Caki2 (cell line): ENCODE measurements at regions not wholly inside any gene's neighbourhood (a gene's known extent, or its start where the extent isn't known, plus 50 kb on each side); places are given as distances from the start of the nearest gene placed in this dataset.
"Not testable (repeated sequence)": the region's sequence is repeated elsewhere in the genome, so short reads cannot be mapped to it uniquely, and the experiment has no call there.

Source experiments
- DNase-seq: peaks from one replicate; pipeline ENCODE4 v3.0.0-alpha.2; 2015; ENCODE audit warnings: low read depth
- in situ Hi-C: cut with HindIII; loops from 2 replicates; pipeline ENCODE4 v1.10.0; 2016; ENCODE audit warnings: low sequenced_read_pairs, low pct_unique_long_range_greater_than_20kb, mixed read lengths

DNA sequence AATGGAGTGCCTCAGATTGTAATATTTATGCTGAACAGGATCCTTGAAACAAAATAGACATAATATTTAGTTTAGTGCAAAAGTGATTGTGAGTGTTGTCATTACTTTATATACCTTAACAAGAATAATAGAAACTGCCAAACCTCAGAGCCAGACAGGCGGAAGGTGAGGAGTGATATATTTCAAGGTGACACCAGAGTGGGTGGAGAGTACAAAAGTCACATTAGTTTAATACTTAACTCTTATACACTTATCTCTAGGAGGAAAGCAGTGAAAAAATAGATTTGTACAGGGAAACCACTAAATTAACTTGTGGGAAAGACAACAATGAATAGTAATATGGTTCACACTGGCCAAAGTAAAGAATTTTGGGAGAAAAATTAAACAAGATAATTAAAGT lies 342.8 kb upstream of the NDST4 start:
- in situ Hi-C loops = no loop called here
- DNase-seq = no peak

DNA sequence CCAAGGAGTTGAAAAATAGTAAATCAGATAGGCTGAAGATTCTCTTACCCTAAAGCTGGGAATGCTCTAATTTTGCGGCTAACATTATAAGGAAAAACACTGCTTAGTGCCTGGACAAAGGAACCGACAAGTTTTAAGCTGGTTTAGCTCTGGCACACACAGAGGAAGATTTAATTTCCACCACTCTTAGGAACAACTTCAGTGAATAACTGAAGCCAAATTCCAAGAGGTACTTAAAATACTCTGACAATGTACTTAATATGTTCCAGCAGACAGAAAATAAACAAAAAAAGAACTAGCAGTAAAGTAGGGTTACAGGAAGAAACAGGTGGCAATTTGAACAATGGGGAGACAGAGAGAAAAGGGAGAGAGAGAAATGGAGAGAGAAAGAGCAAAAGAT lies 340.8 kb upstream of the NDST4 start:
- in situ Hi-C loops = no loop called here
- DNase-seq = no peak

DNA sequence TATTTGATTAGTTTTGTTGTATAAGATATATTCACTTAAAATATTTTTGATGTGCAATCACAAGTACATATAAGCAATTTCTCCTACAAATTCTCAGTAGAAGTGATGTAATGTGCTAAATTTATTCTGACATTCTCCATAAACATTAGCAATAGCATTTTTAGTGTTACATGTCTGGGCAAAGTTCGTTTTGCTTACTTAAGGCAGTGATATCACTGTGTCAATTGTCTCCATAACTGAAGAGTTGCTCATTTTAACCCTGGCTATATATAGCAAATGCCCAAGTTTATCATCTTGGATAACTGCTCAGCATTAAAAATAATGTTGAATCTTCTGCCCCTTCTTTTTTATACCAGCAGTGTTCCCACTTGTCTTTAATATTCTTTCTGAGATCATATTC lies 340.0 kb upstream of the NDST4 start:
- no peak for DNase-seq
- in situ Hi-C loops = no loop called here

DNA sequence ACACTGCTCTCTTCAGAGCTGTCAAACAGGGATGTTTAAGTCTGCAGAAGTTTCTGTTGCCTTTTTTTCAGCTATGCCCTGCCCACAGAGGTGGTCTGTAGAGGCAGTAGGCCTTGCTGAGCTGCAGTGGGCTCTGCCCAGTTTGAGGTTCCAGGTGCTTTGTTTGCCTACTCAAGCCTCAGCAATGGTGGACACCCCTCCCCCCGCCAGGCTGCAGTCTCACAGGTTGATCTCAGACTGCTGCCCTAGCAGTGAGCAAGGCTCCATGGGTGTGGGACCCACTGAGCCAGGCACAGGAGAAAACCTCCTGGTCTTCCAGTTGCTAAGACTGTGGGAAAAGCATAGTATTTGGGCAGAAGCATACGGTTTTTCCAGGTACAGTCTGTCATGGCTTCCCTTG lies 338.8 kb upstream of the NDST4 start:
- DNase-seq, in situ Hi-C loops: not testable (repeated sequence)

DNA sequence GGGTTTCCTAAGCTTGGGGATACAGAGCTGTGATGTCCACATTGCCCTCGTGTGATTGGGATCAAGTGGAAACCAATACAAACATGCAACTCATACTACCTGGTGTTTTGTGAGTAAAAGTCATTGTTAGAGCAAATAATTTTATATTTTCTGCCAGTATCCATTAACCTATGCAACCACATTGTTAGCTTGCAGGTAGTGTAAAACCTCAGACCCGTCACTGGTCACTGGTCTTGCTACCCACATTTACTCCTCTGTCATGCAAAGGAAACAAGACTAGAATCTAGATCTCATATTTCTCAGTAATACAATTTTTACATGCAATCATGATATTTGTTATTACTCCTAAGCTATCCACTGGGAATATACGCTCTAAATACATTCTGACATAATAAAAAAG lies 324.3 kb upstream of the NDST4 start:
- in situ Hi-C loops = no loop called here
- DNase-seq = no peak

DNA sequence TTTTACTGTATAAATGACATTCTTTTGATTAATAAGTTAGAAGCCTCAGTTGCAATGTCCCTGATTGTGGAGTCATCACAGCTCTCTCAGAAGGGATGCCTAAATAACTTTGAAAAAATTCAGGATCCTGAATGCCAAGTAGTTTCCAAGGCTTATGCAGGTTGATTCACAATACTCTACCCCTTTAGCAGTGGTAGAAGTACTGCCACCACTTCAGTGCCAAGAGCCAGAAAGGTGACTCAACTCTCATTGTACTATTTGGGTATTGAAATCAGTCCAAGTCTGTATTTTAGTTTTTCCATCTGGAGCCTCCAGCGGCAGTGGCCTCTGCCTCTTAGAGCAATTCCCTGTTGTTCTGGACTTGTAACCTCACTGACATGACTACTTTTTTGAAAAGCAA lies 320.1 kb upstream of the NDST4 start:
- in situ Hi-C loops = no loop called here
- DNase-seq = no peak

DNA sequence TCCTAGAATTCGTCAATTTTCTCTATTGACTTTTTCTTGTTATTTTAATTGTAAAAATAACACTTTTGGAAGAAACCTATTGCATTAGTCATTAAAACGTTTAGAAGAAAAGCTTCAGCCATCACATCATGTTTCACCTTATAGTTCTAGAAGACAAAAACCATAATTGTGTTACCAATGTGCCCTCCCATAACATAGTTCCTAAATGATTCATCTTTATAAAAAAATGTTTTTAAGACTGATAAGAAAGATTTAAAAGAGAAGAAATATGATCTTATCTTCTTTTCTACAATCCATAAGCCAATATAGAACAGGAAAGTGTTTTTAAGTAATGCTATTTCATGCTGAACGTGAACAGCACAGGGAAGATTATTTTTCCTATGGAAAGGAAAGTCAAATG lies 316.6 kb upstream of the NDST4 start:
- in situ Hi-C loops = no loop called here
- DNase-seq = no peak

DNA sequence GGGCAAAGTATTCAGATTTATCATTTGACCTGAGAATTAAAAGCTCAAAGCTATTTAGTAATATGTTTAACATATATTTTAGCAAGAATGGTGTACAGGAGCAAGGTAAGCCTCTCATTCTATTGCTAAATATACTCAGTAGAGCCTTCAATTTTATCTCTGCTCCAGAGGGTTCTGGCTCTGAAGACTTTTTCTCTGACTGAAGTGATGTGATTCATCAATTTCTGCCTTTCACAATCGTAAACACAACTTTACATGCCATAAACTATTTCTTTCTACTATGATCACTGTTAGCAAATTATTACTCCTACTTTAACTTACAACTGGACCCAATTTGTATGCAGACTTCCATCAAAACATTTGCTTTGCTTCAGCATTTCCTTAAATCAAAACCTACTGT lies 315.0 kb upstream of the NDST4 start:
- DNase-seq = no peak
- in situ Hi-C loops = no loop called here

DNA sequence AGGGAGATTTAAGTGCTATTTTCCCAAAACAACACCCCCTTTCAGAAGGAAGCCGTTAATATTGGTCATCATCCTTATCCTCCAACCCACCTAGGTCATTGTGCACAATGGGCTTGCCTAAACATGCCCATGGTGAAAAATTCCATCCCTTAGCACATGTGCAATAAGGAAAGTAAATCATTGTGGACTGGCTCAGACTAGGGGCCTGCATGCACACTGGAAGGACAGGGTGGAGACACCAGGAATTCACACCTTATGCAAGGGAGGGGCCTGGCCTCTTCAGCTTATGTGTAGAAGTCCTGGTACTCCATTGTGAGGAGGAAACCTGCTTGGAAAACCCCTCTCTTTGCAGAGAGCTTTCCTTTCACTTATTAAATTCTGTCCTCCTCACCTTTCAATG lies 311.4 kb upstream of the NDST4 start:
- in situ Hi-C loops = no loop called here
- DNase-seq = peak; percentile 2

DNA sequence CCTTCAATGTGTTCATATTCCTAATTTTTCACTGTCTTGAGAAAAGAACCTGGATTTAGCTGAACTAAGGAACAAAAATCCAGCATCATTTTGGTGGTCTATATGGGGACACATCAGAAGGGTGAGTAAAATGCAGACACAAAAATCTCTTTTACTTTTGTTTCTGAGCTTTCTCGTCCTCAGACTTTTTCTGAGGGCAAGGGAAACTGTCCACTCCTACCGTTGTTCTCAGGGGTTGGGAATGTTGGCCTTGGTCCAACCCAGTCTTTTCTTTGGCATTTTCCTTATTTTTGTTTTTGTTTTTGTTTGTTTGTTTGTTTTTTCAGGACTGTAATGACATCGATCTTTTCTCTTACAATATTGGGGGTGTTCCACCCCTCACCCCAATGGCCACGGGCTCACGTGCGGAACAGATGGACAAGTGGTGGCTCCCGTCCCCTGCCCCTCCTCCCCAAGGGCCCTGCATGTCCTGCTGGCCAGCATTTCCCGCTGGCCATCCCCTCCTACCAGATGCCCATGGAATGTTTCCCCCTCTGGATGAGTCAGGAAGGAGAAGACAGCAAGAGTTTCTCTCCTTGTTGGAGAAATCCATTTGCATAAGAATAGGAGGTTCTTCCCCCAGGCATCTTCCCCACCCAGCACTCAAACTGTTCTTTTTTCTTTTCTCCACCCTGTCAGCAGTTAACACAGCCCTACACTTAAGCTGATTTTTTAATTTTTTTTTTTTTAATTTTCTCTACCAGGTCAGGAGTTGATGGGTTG lies 305.4 kb upstream of the NDST4 start:
- DNase-seq = no peak
- in situ Hi-C loops = no loop called here

DNA sequence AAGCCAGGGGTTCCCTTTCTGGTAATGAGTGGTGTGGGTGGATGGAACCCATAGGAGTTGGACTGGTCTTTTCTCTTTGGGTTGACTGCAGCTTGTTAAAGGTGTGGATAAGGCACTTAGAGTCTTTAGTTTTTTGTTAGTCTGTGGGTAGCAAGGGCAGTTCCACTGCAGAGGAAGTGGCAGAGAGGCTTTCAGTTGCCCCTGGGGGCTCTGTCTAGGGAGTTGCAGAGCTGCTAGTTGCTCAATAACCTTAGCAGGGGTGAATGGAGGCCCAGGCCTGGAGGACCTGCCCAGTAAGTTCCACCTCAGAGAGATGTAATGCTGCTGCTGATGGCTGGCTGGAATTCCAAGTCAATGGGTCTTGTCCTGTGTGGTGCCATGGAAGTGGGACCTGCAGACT lies 282.6 kb upstream of the NDST4 start:
- in situ Hi-C loops = no loop called here
- DNase-seq = no peak

DNA sequence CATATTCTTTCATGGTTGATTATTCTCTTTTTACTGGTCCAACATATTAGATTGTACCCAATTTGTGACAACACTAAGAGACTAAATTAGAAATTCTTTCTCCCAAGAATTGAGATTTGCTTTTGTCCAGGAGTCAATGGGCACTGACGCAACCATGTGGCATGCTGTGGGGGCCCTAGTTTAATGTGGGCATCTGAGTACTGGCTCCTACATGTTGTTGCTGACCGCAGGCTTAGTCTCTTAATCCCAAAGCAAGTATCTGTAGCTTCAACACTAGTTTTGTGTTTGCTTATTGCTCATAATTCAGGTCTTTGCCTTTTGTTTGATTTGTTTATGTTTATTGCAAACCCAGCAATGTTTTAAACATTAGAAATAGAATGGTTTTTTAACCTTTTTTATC lies 263.4 kb upstream of the NDST4 start:
- DNase-seq = no peak
- in situ Hi-C loops = no loop called here

DNA sequence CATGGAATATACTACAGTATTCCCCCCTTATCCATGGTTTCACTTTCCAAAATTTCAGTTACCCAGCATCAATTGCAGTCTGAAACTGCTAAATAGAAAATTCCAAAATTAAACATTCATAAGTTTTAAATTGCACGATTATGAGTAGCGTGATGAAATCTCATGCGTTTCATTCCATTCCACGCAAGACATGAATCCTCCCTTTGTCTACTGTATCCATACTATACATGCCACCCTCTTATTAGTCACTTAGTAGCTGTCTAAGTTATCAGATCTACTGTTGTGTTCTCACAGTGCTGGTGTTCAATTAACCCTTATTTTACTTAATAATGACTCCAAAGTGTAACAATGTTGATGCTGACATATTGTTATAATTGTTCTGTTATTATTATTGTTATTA lies 261.2 kb upstream of the NDST4 start:
- no peak for DNase-seq
- in situ Hi-C loops = no loop called here

DNA sequence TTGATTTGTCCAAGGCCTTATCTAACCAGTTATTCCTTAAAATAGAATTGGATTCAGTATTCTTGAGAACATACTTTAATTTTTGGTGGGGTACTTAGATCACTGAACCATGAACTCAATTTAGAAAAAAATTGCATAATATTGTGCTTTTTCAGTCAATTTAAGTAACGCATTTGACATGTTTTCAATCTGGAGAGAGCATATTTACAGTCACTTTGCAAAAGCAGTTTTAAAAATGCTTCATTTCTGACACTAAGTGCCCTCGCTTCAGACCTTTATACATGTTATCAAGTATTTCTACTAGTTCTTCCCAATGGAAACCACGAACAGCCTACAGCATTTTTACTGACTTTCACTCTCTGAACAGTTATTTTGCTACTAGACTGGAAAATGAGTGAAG lies 257.1 kb upstream of the NDST4 start:
- no peak for DNase-seq
- in situ Hi-C loops = no loop called here

DNA sequence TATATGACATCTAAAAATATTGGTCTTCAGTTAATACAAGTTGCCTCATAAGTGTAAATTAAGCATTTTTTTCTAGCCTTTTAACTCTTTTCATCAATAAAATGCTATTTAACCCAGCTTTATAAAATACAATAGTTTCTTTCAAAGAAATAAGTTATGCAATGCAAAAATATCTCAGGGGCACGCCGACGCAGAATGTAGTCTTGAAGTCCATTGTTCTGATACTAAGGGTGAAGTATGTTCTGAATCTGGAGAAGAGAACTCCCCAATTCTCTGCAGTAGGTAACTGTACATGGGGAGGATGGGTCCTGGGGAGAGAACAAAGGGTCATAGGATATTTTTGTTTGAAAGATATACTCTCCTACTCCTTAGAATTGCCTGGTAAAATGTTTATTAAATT lies 256.6 kb upstream of the NDST4 start:
- in situ Hi-C loops = no loop called here
- DNase-seq = no peak

DNA sequence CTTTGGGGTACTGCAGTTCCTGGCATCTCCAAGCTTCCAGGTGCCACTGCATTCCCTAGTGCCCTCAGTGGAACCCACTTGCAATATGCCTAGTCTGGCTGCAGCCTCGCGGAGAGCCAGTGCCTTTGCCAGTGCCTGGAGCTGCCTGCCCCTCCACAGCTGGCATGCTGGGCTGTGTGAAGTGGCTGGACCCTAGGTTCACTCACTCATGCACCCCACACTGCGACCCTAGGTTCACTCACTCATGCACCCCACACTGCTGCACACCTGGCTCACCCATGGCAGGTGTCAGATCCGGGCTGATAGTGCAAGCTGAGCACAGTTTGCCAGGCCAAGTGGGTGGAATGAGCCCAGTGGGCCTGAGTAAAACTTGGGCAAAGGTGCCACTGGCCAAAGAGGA lies 253.0 kb upstream of the NDST4 start:
- DNase-seq = no peak
- in situ Hi-C loops = no loop called here

DNA sequence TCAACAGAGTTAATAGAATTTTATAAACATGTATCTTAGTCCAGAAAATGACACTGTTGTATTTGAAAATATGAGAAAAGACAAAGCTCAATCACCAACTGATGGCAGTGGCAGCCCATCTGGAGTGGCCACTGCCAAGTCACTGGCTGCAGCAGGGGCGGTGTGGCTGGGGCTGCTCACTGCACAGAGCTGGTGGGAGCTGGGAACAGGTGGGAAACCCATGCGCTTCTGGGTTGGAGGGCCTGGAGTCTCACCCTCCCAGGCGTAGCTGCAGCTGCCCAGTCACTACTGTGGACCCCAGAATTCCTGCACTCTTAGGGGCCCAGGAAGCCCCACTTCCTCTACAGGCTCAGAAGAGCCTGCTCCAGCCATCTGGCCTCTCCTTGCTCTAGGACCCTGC lies 251.8 kb upstream of the NDST4 start:
- in situ Hi-C loops = no loop called here
- DNase-seq = no peak

DNA sequence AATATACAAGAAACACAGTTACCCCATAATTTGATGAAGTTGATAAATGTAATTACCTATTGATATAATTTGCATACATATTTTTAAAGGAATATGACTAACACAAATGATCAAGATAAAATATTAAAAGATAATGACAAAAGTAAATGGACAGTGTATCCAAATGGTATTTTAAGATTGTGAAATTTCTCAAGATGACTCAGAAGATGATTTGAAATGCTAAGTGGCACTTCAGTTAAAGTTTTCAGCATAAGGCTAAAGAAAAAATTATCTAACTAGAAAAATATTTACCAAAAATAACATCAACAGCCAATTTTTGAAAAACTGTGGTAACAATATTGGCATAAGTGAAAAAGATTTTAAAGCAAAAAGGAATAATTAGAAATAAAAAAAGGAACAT lies 248.4 kb upstream of the NDST4 start:
- in situ Hi-C loops = no loop called here
- DNase-seq = no peak

DNA sequence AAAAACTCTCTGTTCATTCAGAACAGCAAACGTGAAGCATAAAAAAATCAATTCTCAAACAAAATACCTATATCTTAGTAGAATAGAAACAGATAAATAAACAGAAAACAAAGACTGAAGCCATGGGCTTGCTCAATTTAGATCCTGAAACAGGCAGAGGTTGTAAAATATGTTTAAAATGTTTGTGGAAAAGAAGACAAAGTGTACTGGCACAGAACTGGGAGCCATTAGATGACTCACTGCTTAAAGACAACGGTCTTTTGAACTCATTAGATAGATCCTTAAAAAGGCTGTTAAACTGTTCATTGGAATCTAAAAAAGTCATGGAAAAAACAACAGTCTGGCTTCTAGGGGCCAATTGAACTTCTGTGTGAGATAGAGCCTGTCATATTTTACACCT lies 247.0 kb upstream of the NDST4 start:
- in situ Hi-C loops = no loop called here
- DNase-seq = no peak

DNA sequence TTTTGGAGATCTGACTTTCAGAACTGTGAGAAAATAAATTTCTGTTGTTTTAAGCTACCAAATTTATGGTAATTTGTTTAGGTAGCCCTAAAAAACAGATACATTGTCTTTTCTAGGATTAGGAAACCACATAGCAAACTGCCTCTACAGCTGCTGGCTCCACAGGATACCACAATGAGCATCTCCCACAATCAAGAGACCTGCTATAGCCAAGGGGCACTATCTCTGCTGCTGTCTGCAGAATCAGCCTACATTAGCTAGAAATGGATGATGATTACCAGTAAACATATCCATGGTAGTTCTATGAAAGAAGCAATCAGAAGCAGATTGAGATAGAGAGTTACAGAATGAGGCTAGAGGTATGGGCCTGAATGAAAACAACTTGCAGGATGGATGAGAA lies 244.4 kb upstream of the NDST4 start:
- no peak for DNase-seq
- in situ Hi-C loops = no loop called here

DNA sequence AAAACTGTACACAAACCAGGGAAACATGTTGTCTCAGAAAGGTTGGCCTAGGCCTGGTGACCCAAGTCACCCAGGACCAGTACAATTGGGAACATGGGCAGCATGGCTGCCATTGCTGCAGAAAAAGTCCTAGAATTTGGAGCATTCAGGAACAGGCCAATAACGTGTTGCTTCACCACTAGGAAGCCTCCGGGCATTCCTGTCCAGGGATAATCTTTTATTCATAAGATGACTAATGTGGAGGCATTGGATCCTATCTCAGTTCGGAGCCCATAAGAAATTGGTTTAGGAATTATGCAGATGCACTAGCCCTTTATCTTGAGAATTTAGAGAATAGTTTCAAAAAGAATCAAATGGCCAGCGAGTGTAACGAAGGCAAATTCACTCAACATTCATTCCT lies 242.8 kb upstream of the NDST4 start:
- no peak for DNase-seq

More for the DNA sequence above, 242.8 kb upstream of the NDST4 start:
- in situ Hi-C loops = no loop called here
